Breast epithelium (tissue), 3 donors: ENCODE measurements at regions not wholly inside any gene's neighbourhood (a gene's known extent, or its start where the extent isn't known, plus 50 kb on each side); places are given as distances from the start of the nearest gene placed in this dataset.

Experiments
- CTCF ChIP-seq, 3 donors: fragments of 450-650 bp; IDR thresholded peaks; one replicate each; pipeline ENCODE4 v1.5.1; 2016 to 2017; ENCODE audit warnings: antibody characterized with exemption in 3 of 3, mild to moderate bottlenecking in 3 of 3, moderate library complexity in 3 of 3
- POLR2A ChIP-seq: fragments of 450-650 bp; IDR thresholded peaks from one replicate; pipeline ENCODE4 v1.6.1; 2016; ENCODE audit warnings: antibody characterized with exemption, mild to moderate bottlenecking, moderate library complexity

DNA sequence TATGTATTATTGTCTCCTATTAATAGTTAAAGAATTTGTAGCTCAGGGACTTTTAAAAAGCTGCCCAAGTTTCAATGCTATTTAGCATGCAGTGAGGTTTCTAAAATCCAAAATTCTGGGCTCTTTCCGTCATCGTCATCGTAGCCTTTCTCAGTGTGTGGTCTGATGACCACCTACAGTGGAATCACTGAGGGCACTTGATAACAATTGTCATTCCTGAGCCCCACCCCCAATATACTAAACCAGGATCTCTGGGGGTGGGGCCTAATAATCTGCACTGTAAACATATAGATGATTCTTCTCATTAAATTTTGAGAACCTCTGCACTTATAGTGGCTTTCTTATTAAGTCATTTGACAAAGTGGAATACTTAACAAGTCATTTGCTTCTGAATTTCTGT, 674.8 kb downstream of the PLPP3 start:
- TF ChIP-seq CTCF (IDR thresholded peaks at IDR 0.05) (no peak), POLR2A (no peak)
